Nephron progenitor cell (in vitro differentiated cells): ENCODE measurements at regions not wholly inside any gene's neighbourhood (a gene's known extent, or its start where the extent isn't known, plus 50 kb on each side); places are given as distances from the start of the nearest gene placed in this dataset.
A peak's percentile ranks its signal among the peaks of the same experiment; 100 is the strongest.
"Not testable (repeated sequence)": the region's sequence is repeated elsewhere in the genome, so short reads cannot be mapped to it uniquely, and the experiment has no call there.

Experiments used
- DNase-seq: peaks from one replicate; pipeline ENCODE4 v3.0.0; 2021
- H3K27ac Mint-ChIP-seq: 2 replicates; pipeline ENCODE4 v1.8.0; 2021; ENCODE audit warnings: mild to moderate bottlenecking, moderate library complexity, mixed read lengths
- H3K27me3 Mint-ChIP-seq: 2 replicates; pipeline ENCODE4 v1.8.0; 2021; ENCODE audit warnings: mild to moderate bottlenecking, low read depth, mixed read lengths; ENCODE audit not compliant: poor library complexity
- H3K36me3 Mint-ChIP-seq: 2 replicates; pipeline ENCODE4 v1.8.0; 2021; ENCODE audit warnings: low read depth, mixed read lengths
- H3K4me1 Mint-ChIP-seq: 2 replicates; pipeline ENCODE4 v1.8.0; 2021; ENCODE audit warnings: mixed read lengths
- H3K4me3 Mint-ChIP-seq: 2 replicates; pipeline ENCODE4 v1.8.0; 2021; ENCODE audit warnings: mild to moderate bottlenecking, moderate library complexity, mixed read lengths
- H3K9me3 Mint-ChIP-seq: 2 replicates; pipeline ENCODE4 v1.8.0; 2021; ENCODE audit warnings: mild to moderate bottlenecking, moderate library complexity, mixed read lengths
- TF ChIP-seq, protein P1 (sequence below): fragments of 200-600 bp; sonication (generic); IDR thresholded peaks from 2 replicates; pipeline ENCODE4 v1.5.0; 2021; ENCODE audit warnings: antibody characterized with exemption

DNA sequence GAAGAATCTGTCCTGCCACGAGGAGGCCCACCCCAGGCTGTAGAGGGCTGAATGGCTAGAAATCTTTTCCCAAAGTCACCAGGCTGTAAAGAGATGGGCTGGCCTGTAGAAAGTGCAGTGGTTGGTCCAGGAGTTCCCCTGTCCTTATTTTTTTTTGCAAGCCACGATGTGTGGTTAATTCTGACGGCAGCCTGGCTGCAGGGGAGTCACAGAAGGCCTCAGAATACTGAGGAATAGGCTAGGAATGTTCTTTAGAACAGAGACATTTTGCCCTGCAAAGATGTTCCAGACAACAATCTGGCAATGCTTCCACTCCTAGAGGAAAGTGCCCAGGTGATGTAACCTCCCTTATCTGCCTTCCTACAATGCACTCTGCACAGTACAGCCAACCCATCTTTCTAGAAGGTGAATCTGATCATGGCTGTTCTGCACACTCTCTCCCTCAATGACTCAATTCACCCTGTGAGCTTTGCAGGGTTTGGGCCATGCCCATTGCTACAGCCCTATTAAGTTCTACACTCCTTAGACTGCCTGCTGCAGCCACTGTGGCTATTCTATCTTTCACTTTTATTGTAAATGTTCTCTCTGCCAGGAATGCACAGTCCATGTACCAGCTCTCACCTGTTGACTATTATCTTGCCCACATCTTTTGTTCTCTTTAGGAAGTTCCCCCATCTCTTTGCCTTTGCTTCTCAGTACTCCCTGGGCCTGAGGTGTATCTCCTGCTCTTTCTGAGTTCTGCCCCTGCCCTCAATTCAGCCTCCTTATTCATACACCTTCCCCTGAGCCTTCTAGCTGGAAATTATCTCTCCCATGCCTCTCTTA, 377.8 kb upstream of the CLINT1 start:
- no peak for DNase-seq
- Mint-ChIP-seq H3K27me3 (no peaks in the 10 kb centered on the region), H3K4me1 (peaks cover 49% of the 10 kb centered on the region), H3K9me3 (peaks cover 9% of the 10 kb centered on the region), H3K27ac (no peak overlapping the region), H3K36me3 (no peaks in the 10 kb centered on the region), H3K4me3 (no peak overlapping the region)
- TF ChIP-seq, protein P1, sequence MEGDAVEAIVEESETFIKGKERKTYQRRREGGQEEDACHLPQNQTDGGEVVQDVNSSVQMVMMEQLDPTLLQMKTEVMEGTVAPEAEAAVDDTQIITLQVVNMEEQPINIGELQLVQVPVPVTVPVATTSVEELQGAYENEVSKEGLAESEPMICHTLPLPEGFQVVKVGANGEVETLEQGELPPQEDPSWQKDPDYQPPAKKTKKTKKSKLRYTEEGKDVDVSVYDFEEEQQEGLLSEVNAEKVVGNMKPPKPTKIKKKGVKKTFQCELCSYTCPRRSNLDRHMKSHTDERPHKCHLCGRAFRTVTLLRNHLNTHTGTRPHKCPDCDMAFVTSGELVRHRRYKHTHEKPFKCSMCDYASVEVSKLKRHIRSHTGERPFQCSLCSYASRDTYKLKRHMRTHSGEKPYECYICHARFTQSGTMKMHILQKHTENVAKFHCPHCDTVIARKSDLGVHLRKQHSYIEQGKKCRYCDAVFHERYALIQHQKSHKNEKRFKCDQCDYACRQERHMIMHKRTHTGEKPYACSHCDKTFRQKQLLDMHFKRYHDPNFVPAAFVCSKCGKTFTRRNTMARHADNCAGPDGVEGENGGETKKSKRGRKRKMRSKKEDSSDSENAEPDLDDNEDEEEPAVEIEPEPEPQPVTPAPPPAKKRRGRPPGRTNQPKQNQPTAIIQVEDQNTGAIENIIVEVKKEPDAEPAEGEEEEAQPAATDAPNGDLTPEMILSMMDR = no peak

DNA sequence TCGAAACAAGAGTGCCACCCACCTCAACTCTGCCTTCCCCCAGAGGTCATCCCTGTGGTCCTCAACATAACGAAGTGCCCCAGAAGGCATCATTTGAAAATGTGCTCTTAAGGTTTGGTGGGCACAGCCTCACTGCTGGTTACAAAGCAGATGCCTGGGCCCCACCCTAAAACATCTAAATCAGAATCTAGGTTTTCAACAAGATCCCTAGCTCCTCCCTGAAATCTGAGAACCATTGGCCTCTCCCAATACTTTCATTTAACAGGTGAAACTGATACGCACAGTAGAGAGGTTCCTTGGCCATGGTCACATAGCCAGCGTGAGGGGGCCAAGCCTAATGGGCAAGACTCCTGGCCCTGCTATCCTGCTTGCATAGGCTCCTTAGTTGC, 376.2 kb upstream of the CLINT1 start:
- TF ChIP-seq, protein P1 = no peak
- no peak overlapping the region for H3K4me3 Mint-ChIP-seq
- no peak overlapping the region for H3K27ac Mint-ChIP-seq
- no peaks in the 10 kb centered on the region for H3K27me3 Mint-ChIP-seq
- no peak for DNase-seq
- H3K4me1 Mint-ChIP-seq = peaks cover 42% of the 10 kb centered on the region
- peaks cover 15% of the 10 kb centered on the region for H3K9me3 Mint-ChIP-seq
- no peaks in the 10 kb centered on the region for H3K36me3 Mint-ChIP-seq

DNA sequence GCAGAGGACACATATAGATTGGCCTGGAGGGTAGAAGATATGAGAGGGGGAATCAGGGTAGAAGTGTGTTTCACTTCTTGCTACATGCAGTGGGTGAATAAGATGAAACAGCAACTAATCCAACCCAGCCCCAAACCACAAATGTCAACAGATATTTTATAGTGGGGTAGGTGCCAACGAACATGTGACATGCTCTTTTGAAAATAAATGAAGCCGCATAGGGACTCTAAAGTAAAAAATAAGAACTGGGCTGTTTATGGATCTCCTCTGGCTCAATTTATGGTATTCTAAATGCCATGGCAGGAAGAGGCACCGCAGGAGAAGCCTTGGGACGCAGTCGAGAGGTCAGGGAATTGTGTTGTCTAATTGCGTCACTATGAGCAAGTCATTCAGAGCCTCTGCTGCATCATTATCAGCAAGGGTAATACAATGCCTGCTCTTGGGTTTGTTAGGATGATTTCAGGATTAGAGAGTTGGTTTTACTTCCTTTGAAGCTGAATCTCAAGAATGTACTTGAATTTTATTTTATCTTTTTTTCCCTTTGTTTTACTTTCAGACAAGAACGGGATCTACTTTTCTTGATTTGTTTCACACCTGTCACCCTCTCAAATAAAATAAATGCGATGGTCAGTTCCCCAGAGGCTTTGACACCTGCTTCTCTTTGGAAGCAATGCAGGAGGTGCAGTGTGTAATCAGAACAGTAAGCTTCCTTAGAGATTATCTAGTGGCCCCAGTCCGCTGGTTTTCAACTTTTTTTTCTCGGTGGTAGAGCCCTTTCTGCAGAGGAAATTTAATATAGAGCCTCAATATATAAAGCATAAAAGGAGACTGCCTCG, 375.6 kb upstream of the CLINT1 start:
- peaks cover 40% of the 10 kb centered on the region for H3K4me1 Mint-ChIP-seq
- TF ChIP-seq, protein P1 = no peak

DNA sequence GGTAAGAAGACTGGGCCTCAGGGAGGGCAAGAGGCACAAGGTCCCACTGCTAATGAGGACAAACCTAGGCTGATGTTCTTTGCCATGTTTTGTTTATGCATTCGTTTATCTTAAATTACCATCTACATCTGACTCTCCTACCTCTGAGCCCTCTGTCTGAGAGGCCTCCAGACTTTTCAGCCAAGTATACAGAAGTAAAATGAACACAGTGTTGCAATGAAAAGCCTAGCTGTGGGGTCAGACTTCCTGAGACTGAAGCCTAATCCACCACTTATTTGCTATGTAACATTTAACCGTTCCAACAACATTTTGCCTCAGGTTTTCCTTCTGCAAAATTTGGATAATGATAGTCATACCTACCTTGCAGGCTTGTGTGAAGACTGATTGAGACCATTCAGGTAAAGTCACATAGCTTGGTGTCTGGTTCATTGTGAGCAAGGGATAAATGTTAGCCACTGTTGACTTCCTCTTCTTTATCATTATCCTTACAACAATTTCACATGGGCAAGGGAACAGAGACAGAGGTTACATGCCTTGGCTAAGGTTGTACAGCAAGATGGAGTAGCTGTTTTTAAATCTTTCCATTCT, 374.9 kb upstream of the CLINT1 start:
- peak overlapping the region; percentile 51 for H3K27ac Mint-ChIP-seq
- peaks cover 40% of the 10 kb centered on the region for H3K4me1 Mint-ChIP-seq
- TF ChIP-seq, protein P1 = no peak
- no peak for DNase-seq
- no peaks in the 10 kb centered on the region for H3K27me3 Mint-ChIP-seq
- peaks cover 22% of the 10 kb centered on the region for H3K9me3 Mint-ChIP-seq
- H3K4me3 Mint-ChIP-seq = no peak overlapping the region
- H3K36me3 Mint-ChIP-seq = no peaks in the 10 kb centered on the region

More for the DNA sequence above, 375.6 kb upstream of the CLINT1 start:
- Mint-ChIP-seq H3K4me3 (no peak overlapping the region), H3K27ac (peak overlapping the region; percentile 65), H3K36me3 (no peaks in the 10 kb centered on the region), H3K27me3 (no peaks in the 10 kb centered on the region), H3K9me3 (peaks cover 15% of the 10 kb centered on the region)
- no peak for DNase-seq

DNA sequence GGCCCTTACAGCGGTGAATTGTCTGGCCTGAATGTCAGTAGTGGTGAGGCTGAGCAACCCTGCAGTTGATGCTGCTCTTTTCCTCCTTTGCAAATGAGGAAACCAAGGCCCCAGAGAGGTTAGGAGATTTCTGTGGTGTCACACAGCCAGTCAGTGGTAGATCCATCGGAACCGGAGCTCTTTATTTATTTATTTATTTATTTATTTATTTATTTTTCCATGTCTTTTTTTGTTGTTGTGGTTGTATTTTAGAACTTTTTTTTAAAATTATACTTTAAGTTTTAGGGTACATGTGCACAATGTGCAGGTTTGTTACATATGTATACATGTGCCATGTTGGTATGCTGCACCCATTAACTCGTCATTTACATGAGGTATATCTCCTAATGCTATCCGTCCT, 368.4 kb upstream of the CLINT1 start:
- H3K9me3 Mint-ChIP-seq = peaks cover 37% of the 10 kb centered on the region
- H3K27ac Mint-ChIP-seq, H3K27me3 Mint-ChIP-seq, H3K36me3 Mint-ChIP-seq, DNase-seq, H3K4me3 Mint-ChIP-seq: not testable (repeated sequence)
- H3K4me1 Mint-ChIP-seq = peaks cover 21% of the 10 kb centered on the region

DNA sequence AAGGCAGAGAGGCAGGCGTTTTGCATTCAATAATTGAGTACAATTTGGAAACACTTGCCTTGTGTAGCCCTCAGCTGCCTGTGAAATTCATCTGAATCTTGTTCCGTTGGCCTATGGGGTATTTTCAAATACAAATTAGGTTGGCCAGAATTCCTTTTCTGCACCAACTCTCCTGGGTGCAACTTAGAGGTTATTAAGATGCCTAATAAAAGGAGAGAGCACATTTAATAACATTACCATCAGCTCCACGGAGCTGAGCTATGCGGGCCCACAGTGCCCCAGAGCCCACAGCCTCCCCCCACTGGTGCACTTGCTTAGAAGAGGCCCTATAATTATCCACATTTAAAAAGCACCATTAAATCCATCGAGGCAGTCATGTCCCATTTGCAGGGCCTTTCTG, 367.6 kb upstream of the CLINT1 start:
- H3K27ac Mint-ChIP-seq = no peak overlapping the region
- TF ChIP-seq, protein P1 = no peak
- DNase-seq = no peak
- H3K27me3 Mint-ChIP-seq = no peaks in the 10 kb centered on the region
- peaks cover 32% of the 10 kb centered on the region for H3K9me3 Mint-ChIP-seq
- no peak overlapping the region for H3K4me3 Mint-ChIP-seq
- no peaks in the 10 kb centered on the region for H3K36me3 Mint-ChIP-seq
- peaks cover 21% of the 10 kb centered on the region for H3K4me1 Mint-ChIP-seq
